ENCODE measurements at regions not wholly inside any gene's neighbourhood (a gene's known extent, or its start where the extent isn't known, plus 50 kb on each side); places are given as distances from the start of the nearest gene placed in this dataset.

DNA sequence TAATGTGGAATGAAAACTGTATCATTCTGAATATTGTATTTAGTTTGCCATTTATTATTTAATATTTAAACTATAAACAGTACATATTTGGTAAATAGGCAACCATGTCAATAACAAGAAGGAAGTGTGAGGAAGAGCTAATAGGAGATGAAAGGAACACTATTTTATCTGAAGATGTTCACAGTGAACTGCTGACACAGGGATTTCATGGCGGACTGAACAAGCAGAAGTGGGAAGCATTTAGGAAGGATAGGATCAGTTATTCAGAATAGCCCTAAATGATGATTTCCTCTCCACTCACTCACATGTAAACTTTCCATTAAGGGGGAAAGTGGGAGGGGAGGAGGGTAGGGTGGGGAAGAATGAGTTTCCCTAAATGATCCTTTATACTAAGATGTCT lies 682.4 kb downstream of the TOX3 start:
- H3K36me3 ChIP-seq (replicated peaks in 1 of 2; ENCODE audit: control insufficient read depth in 1 of 2, insufficient read depth in 2 of 2, low read length in 2 of 2) = no peaks in the 10 kb centered on the region
- no peak for DNase-seq (ENCODE audit: low spot score)
- H3K79me2 ChIP-seq (ENCODE audit: insufficient read depth, low read length) = no peaks in the 10 kb centered on the region
- no peak overlapping the region for H2AFZ ChIP-seq (ENCODE audit: low read length)
- H4K20me1 ChIP-seq (ENCODE audit: insufficient read depth, low read length) = no peaks in the 10 kb centered on the region
- FAIRE-seq = no peak
- H3K27ac ChIP-seq (ENCODE audit: extremely low read length, insufficient read depth, low read length) = no peak overlapping the region
- no peak overlapping the region for H3K4me2 ChIP-seq (ENCODE audit: low read depth, low read length)
- H3K9me3 ChIP-seq (ENCODE audit: low read length) = no peaks in the 10 kb centered on the region
- 24% methylated on average over 1 of the region's 1 CpG for WGBS (ENCODE audit: low lambda C conversion rate)
- POLR2A ChIA-PET = no interaction called here
- intact Hi-C loops (cut with micrococcal nuclease; ENCODE audit: unreplicated experiment) (no loop called here), in situ Hi-C loops (cut with HindIII; ENCODE audit: extremely low pct_ligation_motif_present, low pct_unique_long_range_greater_than_20kb) (no loop called here)
- no peak for ATAC-seq
- no peak overlapping the region for H3K4me3 ChIP-seq (replicated peaks in 1 of 3; ENCODE audit: insufficient read depth in 1 of 3, low read depth in 2 of 3, low read length in 3 of 3)
- no peaks in the 10 kb centered on the region for H3K4me1 ChIP-seq (ENCODE audit: insufficient read depth, low read length)
- no peak overlapping the region for H3K9ac ChIP-seq (ENCODE audit: insufficient read depth, low read depth, low read length)
- H3K27me3 ChIP-seq (ENCODE audit: control insufficient read depth in 1 of 2, insufficient read depth in 2 of 2, low read length in 2 of 2) = no peaks in the 10 kb centered on the region
- TF ChIP-seq, protein P1, sequence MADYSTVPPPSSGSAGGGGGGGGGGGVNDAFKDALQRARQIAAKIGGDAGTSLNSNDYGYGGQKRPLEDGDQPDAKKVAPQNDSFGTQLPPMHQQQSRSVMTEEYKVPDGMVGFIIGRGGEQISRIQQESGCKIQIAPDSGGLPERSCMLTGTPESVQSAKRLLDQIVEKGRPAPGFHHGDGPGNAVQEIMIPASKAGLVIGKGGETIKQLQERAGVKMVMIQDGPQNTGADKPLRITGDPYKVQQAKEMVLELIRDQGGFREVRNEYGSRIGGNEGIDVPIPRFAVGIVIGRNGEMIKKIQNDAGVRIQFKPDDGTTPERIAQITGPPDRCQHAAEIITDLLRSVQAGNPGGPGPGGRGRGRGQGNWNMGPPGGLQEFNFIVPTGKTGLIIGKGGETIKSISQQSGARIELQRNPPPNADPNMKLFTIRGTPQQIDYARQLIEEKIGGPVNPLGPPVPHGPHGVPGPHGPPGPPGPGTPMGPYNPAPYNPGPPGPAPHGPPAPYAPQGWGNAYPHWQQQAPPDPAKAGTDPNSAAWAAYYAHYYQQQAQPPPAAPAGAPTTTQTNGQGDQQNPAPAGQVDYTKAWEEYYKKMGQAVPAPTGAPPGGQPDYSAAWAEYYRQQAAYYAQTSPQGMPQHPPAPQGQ (CRISPR knock-in tag; IDR thresholded peaks at IDR 0.05; ENCODE audit: borderline replicate concordance) = no peak
- TF ChIP-seq TOE1 (CRISPR knock-in tag; IDR thresholded peaks at IDR 0.05) (no peak), HOXA5 (CRISPR knock-in tag; IDR thresholded peaks at IDR 0.05) (no peak), MAFK (conservative IDR thresholded peaks at IDR 0.05 in 1 of 2, IDR thresholded peaks at IDR 0.05 in 1 of 2; ENCODE audit: low read length in 2 of 2) (peak; percentile 87 to 91), SRSF4 (IDR thresholded peaks at IDR 0.05; ENCODE audit: low read depth, low read length, poor library complexity, severe bottlenecking) (no peak), GTF3A (CRISPR knock-in tag; conservative IDR thresholded peaks at IDR 0.05) (no peak), MAFF (IDR thresholded peaks at IDR 0.05; ENCODE audit: low read depth, low read length) (peak; percentile 80), GATA4 (IDR thresholded peaks at IDR 0.05; ENCODE audit: borderline replicate concordance, low read depth) (no peak), HDAC2 (CRISPR knock-in tag; IDR thresholded peaks at IDR 0.05) (no peak), ZNF792 (CRISPR knock-in tag; IDR thresholded peaks at IDR 0.05) (no peak), FOXC1 (CRISPR knock-in tag; IDR thresholded peaks at IDR 0.05; ENCODE audit: borderline replicate concordance) (no peak), ZNF790 (CRISPR knock-in tag; IDR thresholded peaks at IDR 0.05; ENCODE audit: borderline replicate concordance) (no peak), KAT2B (IDR thresholded peaks at IDR 0.05; ENCODE audit: borderline replicate concordance, low read depth, low read length) (no peak)
- no TSS peak for BruUV-seq (replicated peaks)
- CTCF ChIA-PET (ENCODE audit: low intra/inter-chr PET ratio, low total read pairs) = no interaction called here
